Endothelial cell (in vitro differentiated cells): ENCODE measurements at regions not wholly inside any gene's neighbourhood (a gene's known extent, or its start where the extent isn't known, plus 50 kb on each side); places are given as distances from the start of the nearest gene placed in this dataset.

Source experiments
- DNase-seq: peaks from one replicate; pipeline ENCODE4 v3.0.0; 2021; ENCODE audit warnings: low spot score
- H3K27ac Mint-ChIP-seq: one replicate; pipeline ENCODE4 v1.8.0; 2021; ENCODE audit warnings: mixed read lengths, inconsistent platforms; ENCODE audit not compliant: unreplicated experiment
- H3K27me3 Mint-ChIP-seq: one replicate; pipeline ENCODE4 v1.8.0; 2021; ENCODE audit warnings: mild to moderate bottlenecking, moderate library complexity, mixed read lengths, inconsistent platforms; ENCODE audit not compliant: unreplicated experiment
- H3K36me3 Mint-ChIP-seq: one replicate; pipeline ENCODE4 v1.8.0; 2021; ENCODE audit warnings: mild to moderate bottlenecking, low read depth, mixed read lengths, inconsistent platforms; ENCODE audit not compliant: unreplicated experiment
- H3K4me1 Mint-ChIP-seq: one replicate; pipeline ENCODE4 v1.8.0; 2021; ENCODE audit warnings: mild to moderate bottlenecking, mixed read lengths, inconsistent platforms; ENCODE audit not compliant: unreplicated experiment
- H3K4me3 Mint-ChIP-seq: one replicate; pipeline ENCODE4 v1.8.0; 2021; ENCODE audit warnings: mild to moderate bottlenecking, mixed read lengths, inconsistent platforms; ENCODE audit not compliant: unreplicated experiment
- H3K9me3 Mint-ChIP-seq: one replicate; pipeline ENCODE4 v1.8.0; 2021; ENCODE audit warnings: mixed read lengths, inconsistent platforms; ENCODE audit not compliant: unreplicated experiment
- CTCF ChIP-seq: fragments of 200-600 bp; sonication (generic); IDR thresholded peaks from one replicate; pipeline ENCODE4 v1.5.0; 2021; ENCODE audit warnings: antibody characterized with exemption; ENCODE audit not compliant: unreplicated experiment

DNA sequence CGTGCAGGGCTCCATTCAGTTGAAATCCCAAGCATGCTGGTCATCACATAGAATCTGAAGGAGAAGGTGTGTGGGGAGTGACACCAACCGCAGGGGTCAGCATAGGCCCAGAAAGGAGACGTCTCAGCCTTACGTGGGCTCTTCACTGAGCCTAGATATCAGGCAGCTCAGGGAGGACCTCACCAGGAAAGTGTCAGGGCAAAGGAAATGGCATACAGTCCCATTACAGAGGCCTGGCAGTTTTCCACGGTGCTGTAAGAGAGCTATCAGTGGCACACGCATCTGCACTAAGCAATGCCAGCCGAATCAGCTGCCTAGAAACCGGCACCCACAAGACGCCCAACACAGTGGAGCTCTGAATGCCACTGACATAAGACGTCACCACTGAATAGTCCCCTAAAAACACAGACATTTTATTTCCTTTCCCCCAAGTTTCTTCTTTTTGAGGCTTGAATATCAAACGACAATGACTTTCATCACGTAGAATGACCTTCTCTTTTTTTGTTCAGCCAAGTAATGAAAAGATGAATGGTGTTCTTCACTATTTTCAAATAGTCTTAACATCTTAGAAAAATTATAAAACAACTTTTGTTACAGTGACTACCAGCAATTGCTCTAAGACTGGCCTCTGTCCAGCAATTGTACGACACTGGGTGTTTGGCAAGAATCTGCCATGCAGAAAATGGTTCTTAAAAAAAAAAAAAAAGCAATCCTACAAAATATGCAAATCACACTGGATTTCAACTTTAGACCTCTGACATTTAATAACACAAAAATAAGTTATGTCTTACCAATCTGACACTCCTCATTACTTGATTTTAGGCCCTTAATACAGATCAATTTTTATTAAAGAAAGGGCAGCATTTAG lies 88.9 kb upstream of the FOXQ1 start:
- Mint-ChIP-seq H3K4me1 (peaks cover 6% of the 10 kb centered on the region), H3K27ac (no peak overlapping the region), H3K27me3 (peaks cover 3% of the 10 kb centered on the region), H3K9me3 (no peaks in the 10 kb centered on the region), H3K36me3 (no peaks in the 10 kb centered on the region), H3K4me3 (no peak overlapping the region)
- no peak for TF ChIP-seq CTCF
- no peak for DNase-seq

DNA sequence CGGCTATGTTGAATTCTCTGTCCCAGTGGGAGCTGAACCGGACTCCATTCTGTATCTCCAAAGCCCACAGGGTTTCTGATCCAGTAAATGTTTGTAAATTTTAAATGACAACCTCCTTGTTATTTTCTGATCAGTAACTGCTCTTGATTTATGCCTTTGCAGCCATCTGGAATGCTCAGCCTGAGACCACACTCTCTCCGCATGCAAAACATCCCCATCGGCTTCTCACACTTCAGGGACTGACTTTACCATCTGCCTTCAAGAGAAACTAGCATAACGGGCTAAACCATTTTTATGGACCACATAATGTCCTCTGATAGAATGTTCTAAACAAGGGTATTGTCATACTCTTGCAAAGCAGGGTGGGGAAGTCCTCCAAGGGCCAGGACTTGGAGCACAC lies 94.5 kb upstream of the FOXQ1 start:
- Mint-ChIP-seq H3K27ac (no peak overlapping the region), H3K9me3 (no peaks in the 10 kb centered on the region), H3K4me1 (peaks cover 7% of the 10 kb centered on the region), H3K36me3 (no peaks in the 10 kb centered on the region), H3K4me3 (no peak overlapping the region), H3K27me3 (no peaks in the 10 kb centered on the region)
- DNase-seq = no peak
- no peak for TF ChIP-seq CTCF

GRCh38 chr6:1216488-1216974 lies 95.4 kb upstream of the FOXQ1 start:
- peaks cover 7% of the 10 kb centered on the region for H3K4me1 Mint-ChIP-seq
- no peaks in the 10 kb centered on the region for H3K9me3 Mint-ChIP-seq
- no peak overlapping the region for H3K4me3 Mint-ChIP-seq
- no peaks in the 10 kb centered on the region for H3K27me3 Mint-ChIP-seq
- TF ChIP-seq CTCF = no peak
- H3K36me3 Mint-ChIP-seq = no peaks in the 10 kb centered on the region
- no peak overlapping the region for H3K27ac Mint-ChIP-seq
- DNase-seq = no peak

DNA sequence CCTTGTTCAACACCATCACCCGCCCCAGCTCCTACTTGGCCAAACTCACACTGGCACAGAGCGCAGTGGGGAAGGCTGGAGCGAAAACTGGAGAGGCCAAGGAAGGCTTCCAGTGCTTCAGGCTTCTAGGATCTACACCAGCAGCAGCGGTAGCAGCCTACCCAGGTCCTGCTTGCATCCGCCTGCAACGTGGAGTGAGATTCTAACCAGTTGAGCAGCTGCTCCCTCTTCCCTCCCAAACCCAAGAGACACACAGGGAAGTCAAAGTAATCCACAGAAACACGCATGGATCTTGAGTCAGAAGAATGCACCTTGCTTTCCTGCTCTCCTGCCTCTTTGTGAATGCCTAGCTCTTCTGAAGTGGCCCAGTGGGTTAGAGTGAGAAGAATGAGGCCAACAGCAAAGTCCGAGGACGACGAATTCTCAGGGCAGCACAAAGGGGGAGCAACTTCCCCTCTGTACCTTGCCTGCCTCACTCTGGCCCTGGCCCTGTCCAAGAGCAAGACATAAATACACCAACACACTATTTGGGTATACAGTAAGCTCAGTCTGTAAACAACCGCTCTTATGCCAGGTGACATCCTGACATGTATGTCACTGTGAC lies 95.9 kb upstream of the FOXQ1 start:
- no peaks in the 10 kb centered on the region for H3K27me3 Mint-ChIP-seq
- no peaks in the 10 kb centered on the region for H3K9me3 Mint-ChIP-seq
- H3K36me3 Mint-ChIP-seq = no peaks in the 10 kb centered on the region
- H3K4me3 Mint-ChIP-seq = no peak overlapping the region
- no peak for TF ChIP-seq CTCF
- H3K27ac Mint-ChIP-seq = no peak overlapping the region
- H3K4me1 Mint-ChIP-seq = peaks cover 7% of the 10 kb centered on the region
- no peak for DNase-seq

DNA sequence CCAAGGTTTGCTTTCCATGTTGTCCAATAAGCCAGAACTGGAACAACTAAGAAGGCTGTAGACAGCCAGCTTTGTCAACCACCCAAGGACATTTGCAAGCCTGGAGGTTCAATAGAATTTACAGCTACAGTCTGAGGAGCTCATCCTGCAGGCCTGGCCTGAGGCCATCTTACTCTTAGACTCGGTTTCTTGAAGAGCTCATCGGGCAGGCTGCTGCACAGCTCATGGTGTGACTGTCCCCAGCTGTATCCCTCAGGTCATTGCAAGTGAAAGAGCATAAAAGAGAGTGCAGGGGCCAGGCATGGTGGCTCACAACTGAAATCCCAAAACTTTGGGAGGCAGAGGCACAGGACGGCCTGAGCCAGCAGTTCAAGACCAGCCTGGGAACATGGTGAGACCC lies 96.9 kb upstream of the FOXQ1 start:
- H3K36me3 Mint-ChIP-seq = no peaks in the 10 kb centered on the region
- no peak for TF ChIP-seq CTCF
- no peaks in the 10 kb centered on the region for H3K9me3 Mint-ChIP-seq
- DNase-seq = no peak
- H3K27me3 Mint-ChIP-seq = no peaks in the 10 kb centered on the region
- H3K4me3 Mint-ChIP-seq = no peak overlapping the region
- no peak overlapping the region for H3K27ac Mint-ChIP-seq
- peaks cover 7% of the 10 kb centered on the region for H3K4me1 Mint-ChIP-seq
